MCF 10A (cell line): ENCODE measurements at regions not wholly inside any gene's neighbourhood (a gene's known extent, or its start where the extent isn't known, plus 50 kb on each side); places are given as distances from the start of the nearest gene placed in this dataset.

Experiments
- BruUV-seq: library from RNA; stranded (reverse); fragments of 400-500 nt; replicated peaks from 2 replicates; lab custom pipeline; 2021; lab: Mats Ljungman, UMichigan
- CTCF ChIA-PET: fragments of 300-600 bp; sonication (Branson Sonifier 250); formaldehyde crosslinking; extraction: SDS; loops from one replicate; lab custom pipeline; 2021; ENCODE audit warnings: antibody characterized with exemption, inconsistent platforms; lab: Yijun Ruan, JAX
- POLR2A ChIA-PET: fragments of 300-600, 350-650 bp; sonication (Branson Sonifier 250); formaldehyde crosslinking; extraction: SDS; loops from one replicate; lab custom pipeline; 2020; ENCODE audit warnings: antibody characterized with exemption, inconsistent platforms; lab: Yijun Ruan, JAX
- DNase-seq: peaks from one replicate; pipeline ENCODE4 v3.0.0-alpha.2; 2018; ENCODE audit not compliant: unreplicated experiment
- H3K27ac Mint-ChIP-seq: one replicate; pipeline ENCODE4 v1.8.0; 2022; ENCODE audit warnings: mild to moderate bottlenecking, low read depth, mixed read lengths; ENCODE audit not compliant: unreplicated experiment
- H3K27me3 Mint-ChIP-seq: one replicate; pipeline ENCODE4 v1.8.0; 2022; ENCODE audit warnings: mixed read lengths; ENCODE audit not compliant: insufficient read depth, unreplicated experiment
- H3K36me3 Mint-ChIP-seq: one replicate; pipeline ENCODE4 v1.8.0; 2022; ENCODE audit warnings: mild to moderate bottlenecking, moderate library complexity, mixed read lengths; ENCODE audit not compliant: insufficient read depth, unreplicated experiment
- H3K4me1 Mint-ChIP-seq: one replicate; pipeline ENCODE4 v1.8.0; 2022; ENCODE audit warnings: mixed read lengths; ENCODE audit not compliant: insufficient read depth, unreplicated experiment
- H3K4me3 Mint-ChIP-seq: one replicate; pipeline ENCODE4 v1.8.0; 2022; ENCODE audit warnings: mild to moderate bottlenecking, moderate library complexity, mixed read lengths; ENCODE audit not compliant: unreplicated experiment
- H3K9me3 Mint-ChIP-seq: one replicate; pipeline ENCODE4 v1.8.0; 2022; ENCODE audit warnings: mixed read lengths; ENCODE audit not compliant: unreplicated experiment
- intact Hi-C: fragments of 100-400 bp; cut with micrococcal nuclease; formaldehyde crosslinking; loops from 2 replicates; pipeline ENCODE4 v1.14.1; 2022
- TF ChIP-seq, protein P1 (sequence below): fragments of 200-600 bp; IDR thresholded peaks from one replicate; pipeline ENCODE4 v1.8.0; 2022; ENCODE audit warnings: antibody characterized with exemption, mild to moderate bottlenecking; ENCODE audit not compliant: unreplicated experiment

- DNase-seq = no peak
- H3K27me3 Mint-ChIP-seq = no peaks in the 10 kb centered on the region
- no peak overlapping the region for H3K4me3 Mint-ChIP-seq
- H3K4me1 Mint-ChIP-seq = no peaks in the 10 kb centered on the region
- H3K9me3 Mint-ChIP-seq = peaks cover 5% of the 10 kb centered on the region
- no peaks in the 10 kb centered on the region for H3K36me3 Mint-ChIP-seq
- TF ChIP-seq, protein P1, sequence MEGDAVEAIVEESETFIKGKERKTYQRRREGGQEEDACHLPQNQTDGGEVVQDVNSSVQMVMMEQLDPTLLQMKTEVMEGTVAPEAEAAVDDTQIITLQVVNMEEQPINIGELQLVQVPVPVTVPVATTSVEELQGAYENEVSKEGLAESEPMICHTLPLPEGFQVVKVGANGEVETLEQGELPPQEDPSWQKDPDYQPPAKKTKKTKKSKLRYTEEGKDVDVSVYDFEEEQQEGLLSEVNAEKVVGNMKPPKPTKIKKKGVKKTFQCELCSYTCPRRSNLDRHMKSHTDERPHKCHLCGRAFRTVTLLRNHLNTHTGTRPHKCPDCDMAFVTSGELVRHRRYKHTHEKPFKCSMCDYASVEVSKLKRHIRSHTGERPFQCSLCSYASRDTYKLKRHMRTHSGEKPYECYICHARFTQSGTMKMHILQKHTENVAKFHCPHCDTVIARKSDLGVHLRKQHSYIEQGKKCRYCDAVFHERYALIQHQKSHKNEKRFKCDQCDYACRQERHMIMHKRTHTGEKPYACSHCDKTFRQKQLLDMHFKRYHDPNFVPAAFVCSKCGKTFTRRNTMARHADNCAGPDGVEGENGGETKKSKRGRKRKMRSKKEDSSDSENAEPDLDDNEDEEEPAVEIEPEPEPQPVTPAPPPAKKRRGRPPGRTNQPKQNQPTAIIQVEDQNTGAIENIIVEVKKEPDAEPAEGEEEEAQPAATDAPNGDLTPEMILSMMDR = no peak
- H3K27ac Mint-ChIP-seq = no peak overlapping the region
- intact Hi-C loops = no loop called here
- POLR2A ChIA-PET = no interaction called here
- BruUV-seq = no TSS peak
- CTCF ChIA-PET = no interaction called here
Measured at GRCh38 chr7:125390981-125391380, 461.4 kb upstream of the POT1 start.

GRCh38 chr7:125386211-125386610, 456.6 kb upstream of the POT1 start:
- POLR2A ChIA-PET = no interaction called here
- CTCF ChIA-PET = interaction anchor here (0.5 kb wide), 1 partner anchor 107 kb away, joined by 3 read pairs; no protein-coding TSS in a partner anchor
- H3K27me3 Mint-ChIP-seq = no peaks in the 10 kb centered on the region

DNA sequence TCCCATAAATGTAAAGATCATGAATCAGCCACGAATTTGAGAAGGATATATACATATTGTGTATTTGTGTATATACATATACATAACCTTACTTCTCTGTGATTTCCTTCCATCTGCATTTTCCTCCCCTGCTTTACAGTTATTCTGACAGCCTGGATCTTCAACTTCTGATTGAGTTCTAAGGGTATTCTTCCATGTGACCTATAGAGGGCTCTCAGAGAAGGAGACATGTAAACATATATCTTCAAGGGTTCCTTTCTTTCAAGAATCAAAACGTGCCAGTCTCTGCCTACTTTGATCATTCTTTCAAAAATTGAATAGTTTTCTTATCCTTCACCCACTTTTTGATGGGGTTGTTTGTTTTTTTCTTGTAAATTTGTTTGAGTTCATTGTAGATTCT, 453.7 kb upstream of the POT1 start:
- ChIA-PET CTCF (no interaction called here), POLR2A (no interaction called here)
- H3K36me3 Mint-ChIP-seq = no peaks in the 10 kb centered on the region
- DNase-seq = no peak
- no peaks in the 10 kb centered on the region for H3K4me1 Mint-ChIP-seq
- H3K27me3 Mint-ChIP-seq = no peaks in the 10 kb centered on the region
- no TSS peak for BruUV-seq
- peaks cover 16% of the 10 kb centered on the region for H3K9me3 Mint-ChIP-seq
- TF ChIP-seq, protein P1 = no peak
- H3K4me3 Mint-ChIP-seq = no peak overlapping the region
- no peak overlapping the region for H3K27ac Mint-ChIP-seq
- intact Hi-C loops = no loop called here

More at GRCh38 chr7:125386211-125386610, 456.6 kb upstream of the POT1 start:
- no peak for DNase-seq
- Mint-ChIP-seq H3K4me3 (no peak overlapping the region), H3K36me3 (no peaks in the 10 kb centered on the region), H3K9me3 (peaks cover 16% of the 10 kb centered on the region), H3K4me1 (no peaks in the 10 kb centered on the region), H3K27ac (no peak overlapping the region)
- no TSS peak for BruUV-seq
- TF ChIP-seq, protein P1 = no peak
- intact Hi-C loops = no loop called here

GRCh38 chr7:125382401-125382800, 452.8 kb upstream of the POT1 start:
- Mint-ChIP-seq H3K36me3 (no peaks in the 10 kb centered on the region), H3K4me3 (no peak overlapping the region), H3K27me3 (no peaks in the 10 kb centered on the region), H3K4me1 (no peaks in the 10 kb centered on the region), H3K27ac (no peak overlapping the region), H3K9me3 (peaks cover 16% of the 10 kb centered on the region)
- TF ChIP-seq, protein P1 = no peak
- ChIA-PET CTCF (no interaction called here), POLR2A (no interaction called here)
- DNase-seq = no peak
- no TSS peak for BruUV-seq
- intact Hi-C loops = no loop called here
